Transverse colon (tissue), 4 donors: ENCODE measurements at regions not wholly inside any gene's neighbourhood (a gene's known extent, or its start where the extent isn't known, plus 50 kb on each side); places are given as distances from the start of the nearest gene placed in this dataset.

ENCODE experiments used
- DNase-seq: peaks from one replicate; pipeline ENCODE4 v3.0.0-alpha.2; 2019
- H3K27ac ChIP-seq, 4 donors: fragments of 200-600 bp; sonication (generic); 2 replicates each; pipeline ENCODE4 v1.5.1; 2016 to 2018; ENCODE audit warnings: inconsistent platforms in 4 of 4
- H3K27me3 ChIP-seq: fragments of 200-600 bp; sonication (generic); 2 replicates; pipeline ENCODE4 v1.5.1; 2017; ENCODE audit warnings: inconsistent platforms
- H3K36me3 ChIP-seq, 4 donors: fragments of 200-600 bp; sonication (generic); 2 replicates each; pipeline ENCODE4 v1.5.1; 2017 to 2019; ENCODE audit warnings: inconsistent platforms in 4 of 4
- H3K4me1 ChIP-seq, 4 donors: fragments of 200-600 bp; sonication (generic); 2 replicates each; pipeline ENCODE4 v1.5.1; 2017 to 2020; ENCODE audit warnings: inconsistent platforms in 4 of 4
- H3K4me3 ChIP-seq, 4 donors: fragments of 200-600 bp; sonication (generic); 1 replicate in 1 of 4; 2 replicates in 3 of 4; pipeline versions ENCODE4 v1.5.1 to v1.6.1; 2017 to 2019; ENCODE audit warnings: inconsistent platforms in 4 of 4
- H3K9me3 ChIP-seq, 2 donors: fragments of 200-600 bp; sonication (generic); 2 replicates each; pipeline ENCODE4 v1.5.1; 2017 to 2019; ENCODE audit warnings: inconsistent platforms in 2 of 2
- EP300 ChIP-seq: sonication (generic); formaldehyde crosslinking; IDR thresholded peaks from one replicate; pipeline ENCODE4 v1.6.1; 2017; ENCODE audit warnings: antibody characterized with exemption, low read depth
- POLR2A ChIP-seq: fragments of 450-650 bp; IDR thresholded peaks from one replicate; pipeline ENCODE4 v1.6.1; 2016; ENCODE audit warnings: antibody characterized with exemption, mild to moderate bottlenecking, moderate library complexity
- POLR2AphosphoS5 ChIP-seq, 3 donors: sonication (generic); formaldehyde crosslinking; IDR thresholded peaks; one replicate each; pipeline ENCODE4 v1.6.1; 2016; ENCODE audit warnings: antibody characterized with exemption in 3 of 3
- WGBS, 2 donors: methylation state at CpG; one replicate each; pipeline ENCODE4 v1.1.5; 2018; ENCODE audit warnings: low coverage in 1 of 2; 5-methylcytosine and 5-hydroxymethylcytosine counted together
- in situ Hi-C, 4 donors: fragments of 200-750 bp; cut with MboI; loops; one replicate each; pipeline versions ENCODE4 v1.15.0 to v1.15.1; 2017; ENCODE audit warnings: low sequenced_read_pairs in 3 of 4, low pct_ligation_motif_present in 1 of 4, low pct_unique_long_range_greater_than_20kb in 1 of 4
- intact Hi-C: fragments of 100-400 bp; cut with DNase I; formaldehyde crosslinking; loops from one replicate; pipeline ENCODE4 v1.15.1; 2023; ENCODE audit warnings: low total_unique reads
- TF ChIP-seq, protein P1 (sequence below), 5 experiments: fragments of 200-600 bp in 3 of 5; fragments of 450-650 bp in 2 of 5; sonication (generic) in 3 of 5; IDR thresholded peaks; 1 replicate in 2 of 5; 2 replicates in 3 of 5; pipeline ENCODE4 v1.5.1; 2016 to 2017; ENCODE audit warnings: antibody characterized with exemption in 5 of 5, inconsistent platforms in 3 of 5, mild to moderate bottlenecking in 2 of 5, moderate library complexity in 1 of 5

DNA sequence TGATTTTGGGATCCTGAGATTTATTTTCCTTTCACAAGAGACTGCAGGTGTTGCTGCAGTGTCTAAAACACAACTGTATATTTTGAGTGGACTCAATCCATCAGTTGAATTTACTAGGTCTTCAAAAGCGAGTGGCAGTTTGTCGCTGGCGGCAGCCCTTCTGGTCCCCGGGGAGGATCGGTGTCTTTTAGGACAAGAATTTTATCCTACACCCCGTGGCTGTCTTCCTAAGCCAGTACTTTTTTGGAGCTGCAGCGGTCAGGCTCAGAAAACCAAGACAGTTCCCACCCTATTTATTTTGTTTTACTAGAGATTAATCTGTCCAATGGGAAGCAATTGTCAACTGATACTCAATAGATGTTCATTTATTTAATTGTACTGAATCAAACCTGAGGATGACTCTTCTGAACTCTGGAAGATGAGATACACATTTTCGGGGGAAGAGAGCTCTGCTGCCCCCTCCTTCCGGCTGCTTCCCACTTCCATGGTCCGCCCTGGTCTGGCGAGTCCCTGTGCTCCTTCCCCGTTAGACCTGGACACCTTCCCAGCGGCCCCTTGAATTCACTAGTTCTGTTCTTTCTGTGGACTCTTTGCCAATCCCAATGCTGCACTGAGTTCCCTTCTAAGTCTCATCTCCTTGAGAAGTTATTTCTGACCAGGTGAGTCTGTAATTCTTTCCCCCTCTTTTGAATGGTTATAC lies 90.6 kb downstream of the ERMARD start:
- in situ Hi-C loops (no loop called here), intact Hi-C loops (no loop called here)
- H3K36me3 ChIP-seq: no peaks in the 10 kb centered on the region
- WGBS, 2 donors: 83% methylated on average over 13 of the region's 13 CpGs; no CpG with 5 or more reads in 1 of the 2 donors
- no peak for DNase-seq
- H3K4me3 ChIP-seq: no peak overlapping the region
- H3K27ac ChIP-seq: no peak overlapping the region
- TF ChIP-seq EP300 (no peak), POLR2AphosphoS5 (IDR thresholded peaks at IDR 0.05) (no peak), POLR2A (no peak)
- TF ChIP-seq, protein P1, sequence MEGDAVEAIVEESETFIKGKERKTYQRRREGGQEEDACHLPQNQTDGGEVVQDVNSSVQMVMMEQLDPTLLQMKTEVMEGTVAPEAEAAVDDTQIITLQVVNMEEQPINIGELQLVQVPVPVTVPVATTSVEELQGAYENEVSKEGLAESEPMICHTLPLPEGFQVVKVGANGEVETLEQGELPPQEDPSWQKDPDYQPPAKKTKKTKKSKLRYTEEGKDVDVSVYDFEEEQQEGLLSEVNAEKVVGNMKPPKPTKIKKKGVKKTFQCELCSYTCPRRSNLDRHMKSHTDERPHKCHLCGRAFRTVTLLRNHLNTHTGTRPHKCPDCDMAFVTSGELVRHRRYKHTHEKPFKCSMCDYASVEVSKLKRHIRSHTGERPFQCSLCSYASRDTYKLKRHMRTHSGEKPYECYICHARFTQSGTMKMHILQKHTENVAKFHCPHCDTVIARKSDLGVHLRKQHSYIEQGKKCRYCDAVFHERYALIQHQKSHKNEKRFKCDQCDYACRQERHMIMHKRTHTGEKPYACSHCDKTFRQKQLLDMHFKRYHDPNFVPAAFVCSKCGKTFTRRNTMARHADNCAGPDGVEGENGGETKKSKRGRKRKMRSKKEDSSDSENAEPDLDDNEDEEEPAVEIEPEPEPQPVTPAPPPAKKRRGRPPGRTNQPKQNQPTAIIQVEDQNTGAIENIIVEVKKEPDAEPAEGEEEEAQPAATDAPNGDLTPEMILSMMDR (IDR thresholded peaks at IDR 0.05): no peak
- no peaks in the 10 kb centered on the region for H3K9me3 ChIP-seq
- H3K27me3 ChIP-seq: no peaks in the 10 kb centered on the region
- H3K4me1 ChIP-seq: no peaks in the 10 kb centered on the region

DNA sequence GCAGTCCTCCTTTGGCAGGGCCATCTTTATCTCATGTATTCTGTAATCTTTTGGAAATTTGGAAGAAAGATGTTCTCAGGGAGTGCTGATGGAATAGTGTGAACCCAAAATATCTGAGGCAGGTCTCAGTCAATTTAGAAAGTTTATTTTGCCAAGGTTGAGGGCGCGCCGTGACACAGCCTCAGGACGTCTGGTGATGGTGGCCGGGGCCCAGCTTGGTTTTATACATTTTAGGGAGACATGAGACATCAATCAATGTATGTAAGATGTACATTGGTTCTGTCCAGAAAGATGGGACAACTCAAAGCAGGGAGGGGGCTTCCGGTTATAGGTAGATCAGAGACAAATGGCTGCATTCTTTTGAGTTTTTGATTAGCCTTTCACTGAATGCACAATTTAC lies 89.8 kb downstream of the ERMARD start:
- in situ Hi-C loops: no loop called here
- WGBS, 2 donors: 91 to 100% methylated on average over 2 to 6 of the region's 6 CpGs

DNA sequence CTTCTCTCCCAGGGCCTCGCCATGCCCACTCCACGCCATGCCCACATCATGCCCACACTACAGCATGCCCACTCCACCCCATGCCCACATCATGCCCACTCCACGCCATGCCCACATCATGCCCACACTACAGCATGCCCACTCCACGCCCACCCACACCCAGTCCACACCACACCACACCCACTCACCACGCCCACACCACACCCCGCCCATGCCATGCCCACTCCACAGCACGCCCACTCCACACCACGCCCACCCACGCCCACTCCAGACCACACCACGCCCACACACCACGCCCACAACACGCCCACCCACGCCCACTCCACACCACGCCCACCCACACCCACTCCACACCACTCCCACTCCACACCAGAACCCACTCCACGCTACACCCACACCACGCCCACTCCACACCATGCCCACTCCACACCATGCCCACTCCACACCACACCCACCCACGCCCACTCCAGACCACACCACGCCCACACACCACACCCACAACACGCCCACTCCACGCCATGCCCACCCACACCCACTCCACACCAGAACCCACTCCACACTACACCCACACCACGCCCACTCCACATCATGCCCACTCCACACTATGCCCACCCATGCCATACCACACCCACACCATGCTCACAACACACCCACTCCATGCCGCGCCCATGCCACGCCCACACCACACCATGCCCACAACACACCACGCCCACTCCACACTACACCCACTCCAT lies 88.6 kb downstream of the ERMARD start:
- intact Hi-C loops (no loop called here), in situ Hi-C loops (loop anchor here in 1 of 4 donors (10.0 kb wide), 1 partner anchor 675 kb away; no protein-coding TSS in a partner anchor)
- no peak overlapping the region for H3K27ac ChIP-seq
- no peaks in the 10 kb centered on the region for H3K9me3 ChIP-seq
- H3K4me1 ChIP-seq: no peaks in the 10 kb centered on the region
- no peak for DNase-seq
- H3K36me3 ChIP-seq: no peaks in the 10 kb centered on the region
- no peaks in the 10 kb centered on the region for H3K27me3 ChIP-seq
- H3K4me3 ChIP-seq: no peak overlapping the region
- 77 to 81% methylated on average over 6 to 25 of the region's 25 CpGs for WGBS, 2 donors
- TF ChIP-seq POLR2A: no peak
- no peak for TF ChIP-seq EP300
- TF ChIP-seq POLR2AphosphoS5 (IDR thresholded peaks at IDR 0.05): no peak
- TF ChIP-seq, protein P1 (IDR thresholded peaks at IDR 0.05): no peak

More for the DNA sequence above, 89.8 kb downstream of the ERMARD start:
- intact Hi-C loops: no loop called here
- no peak for TF ChIP-seq POLR2A
- TF ChIP-seq, protein P1 (IDR thresholded peaks at IDR 0.05): no peak
- TF ChIP-seq POLR2AphosphoS5 (IDR thresholded peaks at IDR 0.05): no peak
- TF ChIP-seq EP300: no peak
- Histone ChIP-seq H3K27ac (no peak overlapping the region), H3K27me3 (no peaks in the 10 kb centered on the region), H3K9me3 (no peaks in the 10 kb centered on the region), H3K4me3 (no peak overlapping the region), H3K36me3 (no peaks in the 10 kb centered on the region), H3K4me1 (no peaks in the 10 kb centered on the region)
- no peak for DNase-seq

DNA sequence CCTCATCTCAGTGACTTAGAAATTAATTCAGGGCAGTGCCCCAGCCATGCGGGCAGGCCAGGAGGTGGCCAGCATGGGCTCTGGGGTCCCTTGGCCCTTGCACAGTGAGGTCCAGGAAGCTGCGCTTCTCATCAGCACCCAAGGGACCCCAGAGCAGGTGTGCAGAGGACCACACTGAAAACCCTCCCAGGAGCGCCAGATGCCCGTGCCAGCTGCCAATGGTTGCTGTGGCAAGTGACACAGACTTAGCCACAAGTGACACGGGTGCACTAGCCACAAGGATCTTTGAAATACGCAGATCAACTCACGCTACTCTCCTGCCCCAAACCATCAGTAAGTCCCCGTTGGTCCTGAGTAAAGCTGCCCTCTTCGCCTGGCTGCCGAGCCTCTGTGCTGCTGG lies 88.1 kb downstream of the ERMARD start:
- TF ChIP-seq POLR2AphosphoS5 (IDR thresholded peaks at IDR 0.05): no peak
- TF ChIP-seq, protein P1 (IDR thresholded peaks at IDR 0.05): no peak
- TF ChIP-seq POLR2A: no peak
- TF ChIP-seq EP300: no peak
- no peak for DNase-seq
- intact Hi-C loops: no loop called here

More for the DNA sequence above, 88.1 kb downstream of the ERMARD start:
- in situ Hi-C loops: loop anchor here in 1 of 4 donors (10.0 kb wide), 1 partner anchor 675 kb away; no protein-coding TSS in a partner anchor
- no peaks in the 10 kb centered on the region for H3K27me3 ChIP-seq
- no peaks in the 10 kb centered on the region for H3K36me3 ChIP-seq
- H3K4me3 ChIP-seq: no peak overlapping the region
- no peak overlapping the region for H3K27ac ChIP-seq
- H3K4me1 ChIP-seq: no peaks in the 10 kb centered on the region
- no peaks in the 10 kb centered on the region for H3K9me3 ChIP-seq
- 94% methylated on average over 10 of the region's 10 CpGs; no CpG with 5 or more reads in 1 of the 2 donors for whole genome bisulfite sequencing, 2 donors
